HL-60 (cell line): ENCODE measurements at regions not wholly inside any gene's neighbourhood (a gene's known extent, or its start where the extent isn't known, plus 50 kb on each side); places are given as distances from the start of the nearest gene placed in this dataset.

Source experiments
- DNase-seq, 2 experiments: peaks; one replicate each; pipeline ENCODE4 v3.0.0-alpha.2; 2010 to 2020; ENCODE audit warnings: low read depth in 1 of 2, low spot score in 1 of 2
- H3K27ac ChIP-seq: fragments of 250-450 bp; sonication (Bioruptor Pico); replicated peaks from 2 replicates; pipeline ENCODE4 v1.5.1; 2020; ENCODE audit warnings: mild to moderate bottlenecking, moderate library complexity
- H3K27me3 ChIP-seq: fragments of 250-450 bp; sonication (Bioruptor Pico); 2 replicates; pipeline ENCODE4 v1.5.1; 2021; ENCODE audit warnings: mild to moderate bottlenecking, moderate library complexity; ENCODE audit not compliant: insufficient read depth, poor library complexity, severe bottlenecking
- H3K4me3 ChIP-seq: replicated peaks from 2 replicates; pipeline ENCODE4 v1.5.1; 2011; ENCODE audit warnings: mild to moderate bottlenecking, control low read depth, low read length; ENCODE audit not compliant: insufficient read depth
- GABPA ChIP-seq: IDR thresholded peaks from 2 replicates; pipeline ENCODE4 v1.6.1; 2012; ENCODE audit warnings: low read depth
- POLR2AphosphoS5 ChIP-seq: IDR thresholded peaks from 2 replicates; pipeline ENCODE4 v1.6.1; 2012; ENCODE audit warnings: low read depth
- REST ChIP-seq: IDR thresholded peaks from 2 replicates; pipeline ENCODE4 v1.6.1; 2012; ENCODE audit warnings: low read depth; ENCODE audit not compliant: insufficient replicate concordance
- SPI1 ChIP-seq: IDR thresholded peaks from 2 replicates; pipeline ENCODE4 v1.6.1; 2012; ENCODE audit warnings: low read depth, mild to moderate bottlenecking, borderline replicate concordance
- TF ChIP-seq, protein P1 (sequence below): IDR thresholded peaks from one replicate; pipeline ENCODE4 v1.5.1; 2011; ENCODE audit warnings: low read length, control low read depth, inconsistent platforms; ENCODE audit not compliant: insufficient read depth

- H3K27ac ChIP-seq, result no peak overlapping the region
- H3K4me3 ChIP-seq, result no peak overlapping the region
- no peak for DNase-seq
- no peak for TF ChIP-seq REST
- TF ChIP-seq, protein P1, sequence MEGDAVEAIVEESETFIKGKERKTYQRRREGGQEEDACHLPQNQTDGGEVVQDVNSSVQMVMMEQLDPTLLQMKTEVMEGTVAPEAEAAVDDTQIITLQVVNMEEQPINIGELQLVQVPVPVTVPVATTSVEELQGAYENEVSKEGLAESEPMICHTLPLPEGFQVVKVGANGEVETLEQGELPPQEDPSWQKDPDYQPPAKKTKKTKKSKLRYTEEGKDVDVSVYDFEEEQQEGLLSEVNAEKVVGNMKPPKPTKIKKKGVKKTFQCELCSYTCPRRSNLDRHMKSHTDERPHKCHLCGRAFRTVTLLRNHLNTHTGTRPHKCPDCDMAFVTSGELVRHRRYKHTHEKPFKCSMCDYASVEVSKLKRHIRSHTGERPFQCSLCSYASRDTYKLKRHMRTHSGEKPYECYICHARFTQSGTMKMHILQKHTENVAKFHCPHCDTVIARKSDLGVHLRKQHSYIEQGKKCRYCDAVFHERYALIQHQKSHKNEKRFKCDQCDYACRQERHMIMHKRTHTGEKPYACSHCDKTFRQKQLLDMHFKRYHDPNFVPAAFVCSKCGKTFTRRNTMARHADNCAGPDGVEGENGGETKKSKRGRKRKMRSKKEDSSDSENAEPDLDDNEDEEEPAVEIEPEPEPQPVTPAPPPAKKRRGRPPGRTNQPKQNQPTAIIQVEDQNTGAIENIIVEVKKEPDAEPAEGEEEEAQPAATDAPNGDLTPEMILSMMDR, result no peak
- TF ChIP-seq SPI1, result no peak
- TF ChIP-seq GABPA, result no peak
- no peak for TF ChIP-seq POLR2AphosphoS5
- H3K27me3 ChIP-seq, result no peaks in the 10 kb centered on the region
Observed at GRCh38 chr11:103539166-103539565, 429.9 kb downstream of the DYNC2H1 start.

- DNase-seq, result no peak
- Histone ChIP-seq H3K27me3 (no peaks in the 10 kb centered on the region), H3K27ac (no peak overlapping the region), H3K4me3 (no peak overlapping the region)
- TF ChIP-seq, protein P1, result no peak
- TF ChIP-seq GABPA, result no peak
- no peak for TF ChIP-seq REST
- no peak for TF ChIP-seq POLR2AphosphoS5
- no peak for TF ChIP-seq SPI1
Observed at GRCh38 chr11:103541186-103541795, 432.1 kb downstream of the DYNC2H1 start.

DNA sequence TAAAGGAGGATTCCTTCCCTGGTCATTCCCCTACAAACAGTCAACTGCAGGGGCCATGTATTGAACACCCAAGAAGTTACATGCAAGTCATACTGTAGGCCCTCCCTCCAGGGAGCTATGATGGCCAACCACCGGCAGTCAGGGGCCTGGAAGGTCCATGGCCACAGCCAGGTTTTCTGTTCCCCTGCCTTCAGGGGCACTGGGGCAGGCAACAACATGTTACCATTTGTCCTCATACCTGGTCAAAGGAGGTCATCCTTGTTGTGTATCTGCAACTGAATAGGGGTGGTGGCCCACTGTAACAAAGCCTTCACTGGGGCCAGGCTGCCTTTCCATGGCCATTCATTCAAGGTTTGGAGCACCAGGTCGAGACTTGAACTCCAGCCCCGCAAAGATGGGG, 433.6 kb downstream of the DYNC2H1 start:
- no peak for DNase-seq
- H3K27me3 ChIP-seq, result no peaks in the 10 kb centered on the region
- H3K27ac ChIP-seq, result no peak overlapping the region
- no peak for TF ChIP-seq GABPA
- TF ChIP-seq SPI1, result no peak
- TF ChIP-seq POLR2AphosphoS5, result no peak
- TF ChIP-seq REST, result no peak
- TF ChIP-seq, protein P1, result no peak
- no peak overlapping the region for H3K4me3 ChIP-seq
